NT2/D1 (cell line): ENCODE measurements at regions not wholly inside any gene's neighbourhood (a gene's known extent, or its start where the extent isn't known, plus 50 kb on each side); places are given as distances from the start of the nearest gene placed in this dataset.

Experiments
- DNase-seq: peaks from one replicate; pipeline ENCODE4 v3.0.0-alpha.2; 2011; ENCODE audit warnings: low read depth, low spot score
- H3K27me3 ChIP-seq: 2 replicates; pipeline ENCODE4 v1.6.0; 2011; ENCODE audit warnings: mild to moderate bottlenecking; ENCODE audit not compliant: insufficient read length, insufficient read depth
- H3K36me3 ChIP-seq: 2 replicates; pipeline ENCODE4 v1.6.1; 2011; ENCODE audit warnings: mild to moderate bottlenecking, low read length, mixed read lengths; ENCODE audit not compliant: insufficient read depth, insufficient read length
- H3K4me1 ChIP-seq: 2 replicates; pipeline ENCODE4 v1.5.1; 2011; ENCODE audit not compliant: insufficient read depth, insufficient read length
- H3K4me3 ChIP-seq: 2 replicates; pipeline ENCODE4 v1.5.1; 2011; ENCODE audit warnings: low read depth; ENCODE audit not compliant: insufficient read length
- H3K9ac ChIP-seq: 2 replicates; pipeline ENCODE4 v1.6.0; 2011; ENCODE audit warnings: low read depth; ENCODE audit not compliant: insufficient read length
- H3K9me3 ChIP-seq: 2 replicates; pipeline ENCODE4 v1.5.1; 2011; ENCODE audit warnings: mild to moderate bottlenecking, low read length; ENCODE audit not compliant: insufficient read depth
- SUZ12 ChIP-seq: IDR thresholded peaks from 2 replicates; pipeline ENCODE4 v1.6.1; 2011; ENCODE audit not compliant: insufficient read length, insufficient read depth; ENCODE audit errors: extremely low read depth
- YY1 ChIP-seq: IDR thresholded peaks from 2 replicates; pipeline ENCODE4 v1.6.1; 2011; ENCODE audit not compliant: insufficient read length, insufficient read depth
- ZNF274 ChIP-seq: IDR thresholded peaks from 2 replicates; pipeline ENCODE4 v1.6.1; 2011; ENCODE audit warnings: mild to moderate bottlenecking, low read depth, low read length

- no peak for DNase-seq
- Histone ChIP-seq H3K36me3 (no peaks in the 10 kb centered on the region), H3K4me1 (peaks cover 7% of the 10 kb centered on the region), H3K9ac (no peak overlapping the region), H3K27me3 (no peaks in the 10 kb centered on the region), H3K9me3 (no peaks in the 10 kb centered on the region), H3K4me3 (no peak overlapping the region)
- no peak for TF ChIP-seq YY1
- TF ChIP-seq ZNF274: no peak
- no peak for TF ChIP-seq SUZ12
Observed at GRCh38 chr5:82346399-82347165, 68.4 kb upstream of the RPS23 start.

DNA sequence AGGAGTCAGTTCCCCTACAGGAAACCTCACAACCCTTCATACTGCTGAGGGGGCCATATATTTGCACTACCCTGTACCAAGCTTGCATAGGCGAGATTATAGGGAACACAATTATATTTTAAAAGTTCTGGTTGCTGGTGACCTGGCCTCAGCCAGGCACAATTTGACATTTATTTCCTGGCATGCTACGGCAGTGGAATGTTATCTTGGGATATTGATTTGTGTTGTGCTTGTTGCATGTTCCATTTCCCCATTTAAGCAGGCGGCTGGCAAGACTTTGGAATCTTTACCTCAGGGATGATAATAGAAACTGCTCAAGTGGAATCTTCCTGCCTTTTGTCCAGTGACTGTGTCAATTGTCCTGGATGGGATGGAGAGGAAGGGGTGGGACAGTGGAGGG is 67.0 kb upstream of the RPS23 start:
- no peak for TF ChIP-seq SUZ12
- TF ChIP-seq YY1: no peak
- Histone ChIP-seq H3K9me3 (no peaks in the 10 kb centered on the region), H3K9ac (no peak overlapping the region), H3K4me3 (no peak overlapping the region), H3K27me3 (no peaks in the 10 kb centered on the region), H3K4me1 (peaks cover 7% of the 10 kb centered on the region), H3K36me3 (no peaks in the 10 kb centered on the region)
- DNase-seq: no peak

DNA sequence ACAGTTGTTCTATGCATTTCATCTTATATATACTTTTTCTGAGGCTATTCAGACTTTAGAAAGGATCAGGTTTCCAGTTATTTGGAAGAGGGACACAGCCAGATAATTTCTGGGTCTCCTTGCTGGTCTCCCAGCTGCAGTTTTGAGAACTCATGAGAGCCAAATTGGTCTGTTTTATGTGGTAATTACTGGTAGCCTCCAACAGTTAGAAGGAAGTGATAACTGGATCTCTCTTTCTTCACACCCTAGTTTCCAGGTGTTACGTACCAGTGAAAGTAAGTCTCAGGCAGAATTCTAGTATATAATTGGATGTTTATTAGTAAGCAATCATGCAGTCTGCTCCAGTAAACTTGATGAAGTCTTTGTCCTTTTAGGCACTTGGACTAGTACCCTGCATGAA is 63.2 kb upstream of the RPS23 start:
- Histone ChIP-seq H3K27me3 (no peaks in the 10 kb centered on the region), H3K9ac (no peak overlapping the region), H3K4me1 (no peaks in the 10 kb centered on the region), H3K4me3 (no peak overlapping the region), H3K36me3 (no peaks in the 10 kb centered on the region), H3K9me3 (no peaks in the 10 kb centered on the region)
- TF ChIP-seq SUZ12 (no peak), ZNF274 (no peak), YY1 (no peak)
- no peak for DNase-seq

- H3K9ac ChIP-seq: no peak overlapping the region
- no peaks in the 10 kb centered on the region for H3K36me3 ChIP-seq
- no peaks in the 10 kb centered on the region for H3K4me1 ChIP-seq
- H3K27me3 ChIP-seq: no peaks in the 10 kb centered on the region
- H3K9me3 ChIP-seq: no peaks in the 10 kb centered on the region
- no peak for DNase-seq
- no peak overlapping the region for H3K4me3 ChIP-seq
- TF ChIP-seq YY1 (no peak), SUZ12 (no peak), ZNF274 (no peak)
Observed at GRCh38 chr5:82340799-82341198, 62.6 kb upstream of the RPS23 start.

GRCh38 chr5:82339792-82340191 is 61.6 kb upstream of the RPS23 start:
- no peak overlapping the region for H3K9ac ChIP-seq
- H3K4me1 ChIP-seq: no peaks in the 10 kb centered on the region
- no peaks in the 10 kb centered on the region for H3K9me3 ChIP-seq
- H3K36me3 ChIP-seq: no peaks in the 10 kb centered on the region
- H3K4me3 ChIP-seq: no peak overlapping the region
- no peak for DNase-seq
- TF ChIP-seq YY1: no peak
- TF ChIP-seq SUZ12: no peak
- TF ChIP-seq ZNF274: no peak
- H3K27me3 ChIP-seq: no peaks in the 10 kb centered on the region

GRCh38 chr5:82338771-82339373 is 60.7 kb upstream of the RPS23 start:
- Histone ChIP-seq H3K4me1 (no peaks in the 10 kb centered on the region), H3K9ac (no peak overlapping the region), H3K27me3 (no peaks in the 10 kb centered on the region), H3K9me3 (no peaks in the 10 kb centered on the region), H3K36me3 (no peaks in the 10 kb centered on the region), H3K4me3 (no peak overlapping the region)
- DNase-seq: no peak
- no peak for TF ChIP-seq ZNF274
- no peak for TF ChIP-seq SUZ12
- TF ChIP-seq YY1: no peak

DNA sequence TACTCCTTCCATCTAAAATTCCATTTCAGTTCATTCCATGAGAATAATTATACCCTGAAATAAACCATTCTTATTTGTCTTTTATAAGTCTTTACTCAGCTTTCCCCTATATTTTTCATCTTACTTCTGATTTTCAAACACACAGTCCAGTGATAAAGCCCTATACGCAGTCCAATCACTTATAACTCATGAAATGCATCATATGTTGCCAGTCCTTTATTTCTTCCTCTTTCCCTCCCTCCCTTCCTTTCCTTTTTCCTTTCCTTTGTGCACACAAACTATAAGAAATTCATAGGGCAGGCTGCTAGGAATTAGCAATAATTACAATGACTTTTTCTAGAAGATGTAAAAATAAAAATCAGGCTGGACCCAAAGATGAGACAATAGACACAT is 58.8 kb upstream of the RPS23 start:
- H3K9me3 ChIP-seq: no peaks in the 10 kb centered on the region

More for the DNA sequence above, 58.8 kb upstream of the RPS23 start:
- Histone ChIP-seq H3K36me3 (no peaks in the 10 kb centered on the region), H3K27me3 (no peaks in the 10 kb centered on the region), H3K4me1 (no peaks in the 10 kb centered on the region), H3K4me3 (no peak overlapping the region), H3K9ac (no peak overlapping the region)
- no peak for DNase-seq
- no peak for TF ChIP-seq YY1
- no peak for TF ChIP-seq ZNF274
- TF ChIP-seq SUZ12: no peak
